Urothelium cell line (cell line): ENCODE measurements at regions not wholly inside any gene's neighbourhood (a gene's known extent, or its start where the extent isn't known, plus 50 kb on each side); places are given as distances from the start of the nearest gene placed in this dataset.
"Not testable (repeated sequence)": the region's sequence is repeated elsewhere in the genome, so short reads cannot be mapped to it uniquely, and the experiment has no call there.

Source experiments
- DNase-seq: peaks from one replicate; pipeline ENCODE4 v3.0.0; 2011; ENCODE audit warnings: low spot score, mixed read lengths
- FAIRE-seq: peaks from 2 replicates; lab custom pipeline; 2011; peaks lifted over from hg19 to GRCh38; lab: Jason Lieb, UNC

DNA sequence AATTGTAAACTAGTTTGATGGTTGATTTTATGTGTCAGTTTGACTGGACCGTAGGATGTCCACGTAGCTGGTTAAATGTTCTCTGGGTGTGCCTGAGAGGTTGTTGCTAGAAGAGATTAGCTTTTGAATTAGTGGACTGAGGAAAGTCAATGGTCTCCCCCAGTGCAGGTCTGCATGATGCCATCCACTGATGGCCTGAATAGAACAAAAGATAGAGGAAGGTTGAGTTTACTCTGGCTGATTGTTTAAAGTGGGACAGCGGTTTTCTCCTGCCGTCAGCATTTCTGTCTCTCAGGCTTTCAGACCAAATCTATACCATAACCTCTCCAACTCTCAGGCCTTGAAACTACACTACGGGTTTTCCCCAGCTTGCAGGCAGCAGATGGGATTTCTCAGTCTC lies 899.2 kb upstream of the WWC1 start:
- DNase-seq: no peak
- no peak for FAIRE-seq

DNA sequence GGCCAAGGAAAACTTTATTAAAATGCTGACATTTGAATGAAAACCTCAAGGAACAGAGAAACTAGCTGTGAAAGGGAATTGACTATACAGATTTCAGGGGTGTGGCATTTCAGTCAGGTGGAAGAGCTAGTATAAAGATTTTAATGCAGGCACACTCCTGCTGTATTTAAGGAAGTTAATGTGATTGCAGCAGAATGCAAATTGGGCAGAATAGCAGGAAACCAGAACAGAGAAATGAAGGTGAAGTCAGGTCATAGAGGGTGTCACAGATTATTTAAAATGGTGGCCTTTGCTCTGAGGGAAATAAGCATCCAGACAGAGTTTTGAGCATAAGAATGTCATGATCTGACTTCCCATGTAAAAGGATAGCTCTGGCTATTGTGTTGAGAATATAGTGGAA lies 898.1 kb upstream of the WWC1 start:
- no peak for FAIRE-seq
- DNase-seq: no peak

DNA sequence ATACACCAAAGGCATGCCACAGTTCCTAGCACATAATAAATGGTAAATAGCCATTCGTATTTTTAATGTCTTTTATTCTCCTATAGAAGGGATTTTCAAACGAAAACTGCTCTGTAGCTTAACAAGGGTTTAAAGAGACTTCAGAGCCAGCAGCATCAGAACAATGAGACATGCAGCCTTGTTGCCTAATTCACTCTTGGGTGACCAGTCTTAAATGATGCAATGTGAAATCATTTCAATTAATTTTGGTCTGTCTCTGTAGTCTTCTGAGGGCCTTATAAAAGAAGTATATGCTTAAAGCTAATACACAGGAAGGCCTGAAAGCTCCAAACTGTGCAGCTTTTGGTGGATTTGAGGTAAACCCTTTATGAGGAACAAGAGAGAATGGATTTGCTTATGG lies 888.8 kb upstream of the WWC1 start:
- DNase-seq: no peak
- FAIRE-seq: no peak

DNA sequence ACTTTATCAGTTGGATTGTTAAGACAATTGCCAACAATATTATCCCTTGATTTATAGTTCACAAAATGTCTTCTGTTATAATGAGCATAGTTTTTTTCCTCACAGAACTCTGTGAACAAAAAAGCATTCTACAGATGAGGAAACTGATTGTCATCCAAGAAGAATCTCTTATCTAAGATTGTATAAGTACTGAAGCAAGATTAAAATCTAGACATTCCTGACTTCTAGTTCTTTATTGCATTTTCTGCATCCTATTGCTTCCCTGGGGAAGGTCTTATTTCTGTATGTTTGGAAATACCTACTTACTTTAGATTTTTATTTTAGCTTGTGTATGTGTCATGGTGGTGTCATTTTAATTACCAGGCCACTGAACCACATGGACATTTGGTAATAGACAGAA lies 884.9 kb upstream of the WWC1 start:
- no peak for FAIRE-seq
- no peak for DNase-seq

DNA sequence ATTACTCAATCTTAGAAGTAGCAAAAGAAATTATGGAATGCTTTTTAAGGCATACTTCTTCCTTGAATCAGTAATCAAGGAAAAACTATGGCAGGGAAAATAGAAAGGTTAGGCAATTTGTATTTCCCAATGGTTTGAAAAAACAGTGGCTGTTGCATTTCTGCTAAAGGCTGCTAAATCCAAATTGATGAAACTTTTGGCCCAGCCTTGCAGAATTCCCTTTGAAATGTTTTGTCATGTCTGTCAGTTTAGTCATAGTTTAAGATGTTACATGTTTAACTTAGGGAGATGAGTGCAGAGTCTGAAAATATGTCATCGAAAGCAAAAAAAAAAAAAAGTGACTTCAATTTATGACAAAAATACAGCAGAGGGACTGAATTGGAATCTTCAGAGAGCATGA lies 878.9 kb upstream of the WWC1 start:
- FAIRE-seq: no peak
- no peak for DNase-seq

DNA sequence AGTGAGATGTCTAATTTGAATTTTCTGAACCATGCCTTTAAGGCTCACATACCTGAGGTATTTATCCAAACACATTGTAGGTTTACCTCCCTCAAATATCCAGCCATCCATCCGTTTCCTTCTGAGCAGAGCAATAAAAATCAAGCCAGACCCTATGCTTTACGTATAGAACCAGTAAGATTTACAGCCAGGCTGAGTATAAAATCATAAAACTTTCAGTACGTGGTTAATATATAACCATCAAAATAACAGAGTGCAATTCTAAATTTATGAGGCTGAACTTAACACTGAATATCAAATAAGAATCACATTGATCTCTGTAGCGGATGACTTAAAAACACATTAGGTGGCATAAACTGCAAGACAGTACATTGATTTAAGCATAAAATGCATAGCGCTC lies 877.9 kb upstream of the WWC1 start:
- FAIRE-seq (no peak), DNase-seq (no peak)

DNA sequence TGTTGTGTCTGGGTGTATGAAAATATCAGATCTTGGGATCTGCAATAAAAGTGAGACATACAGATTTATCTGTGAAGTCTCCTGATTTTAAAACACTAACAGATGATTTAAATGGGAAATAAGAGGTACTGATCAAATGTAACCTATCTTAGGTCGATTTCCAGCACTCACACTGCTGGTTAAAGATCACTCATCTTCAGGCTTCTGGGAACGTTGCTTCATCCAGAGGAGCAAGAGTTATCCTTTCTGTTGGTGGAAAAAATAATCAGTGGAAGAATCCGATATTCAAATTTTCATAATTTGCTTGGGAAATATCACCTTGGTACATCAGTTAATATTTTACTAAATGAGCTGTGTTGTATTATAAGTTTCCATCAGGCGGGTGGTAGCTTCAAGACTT lies 876.8 kb upstream of the WWC1 start:
- DNase-seq: no peak
- no peak for FAIRE-seq

DNA sequence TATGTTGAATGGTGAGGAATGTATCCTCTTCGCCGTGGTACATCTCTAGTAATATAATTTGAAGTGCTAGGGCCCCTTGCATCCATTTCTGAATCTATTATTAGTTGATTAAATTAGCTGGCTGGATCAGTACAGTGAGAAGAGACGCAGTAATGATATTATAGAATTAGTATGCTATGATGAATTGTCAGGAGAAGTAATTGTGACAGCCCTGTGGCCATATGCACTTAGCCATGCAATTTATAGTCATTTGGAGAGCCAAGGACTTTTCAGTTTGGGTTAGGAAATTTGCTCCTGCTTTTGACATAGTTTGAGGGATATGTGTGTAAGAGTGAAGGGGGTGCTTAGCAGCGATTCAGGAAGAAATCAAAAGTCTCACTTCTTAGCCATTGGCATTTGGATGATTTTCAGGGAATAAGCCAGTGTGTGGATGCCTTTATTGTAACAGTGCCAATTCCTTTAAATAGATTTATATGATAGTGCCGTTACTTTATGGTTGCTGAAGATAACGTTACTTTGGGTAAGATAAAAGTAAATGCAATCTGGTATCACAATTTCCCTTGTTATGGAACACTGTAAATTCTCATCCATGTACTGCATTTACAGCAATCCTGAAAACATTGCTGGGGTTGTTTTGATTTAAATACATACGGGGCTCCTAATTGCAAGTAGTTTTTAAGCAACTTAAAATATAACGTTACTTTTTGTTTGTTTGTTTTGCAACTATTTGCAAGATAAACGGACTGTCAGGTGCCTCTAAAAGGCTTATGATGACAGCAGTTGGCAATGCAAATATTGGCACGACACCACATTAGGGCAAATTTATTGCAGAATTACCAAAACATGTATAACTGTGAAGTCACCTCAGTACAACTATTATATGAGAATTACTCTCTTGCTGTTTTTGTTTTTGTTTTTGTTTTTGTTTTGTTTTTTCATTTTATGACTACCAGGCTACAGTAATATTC lies 875.4 kb upstream of the WWC1 start:
- FAIRE-seq (no peak), DNase-seq (no peak)

DNA sequence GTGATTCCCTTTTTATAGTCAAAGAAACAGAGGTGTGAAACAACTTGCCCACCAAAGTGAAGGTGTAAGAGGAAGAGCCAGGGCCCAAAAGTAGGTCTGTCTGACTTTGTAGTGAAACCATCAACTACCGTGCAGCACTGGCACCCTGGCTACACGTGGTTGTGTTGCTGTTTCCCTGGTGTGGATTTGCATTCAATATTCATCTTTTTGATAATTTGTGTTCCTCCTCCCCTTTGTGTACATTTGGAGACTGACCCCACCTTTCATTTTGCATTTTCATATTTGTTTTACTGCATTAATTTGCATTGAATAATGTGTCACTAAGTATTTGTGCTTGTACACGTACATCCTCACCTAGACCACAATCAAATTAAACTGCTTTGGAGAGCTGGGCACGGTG lies 873.8 kb upstream of the WWC1 start:
- FAIRE-seq: no peak
- DNase-seq: no peak

DNA sequence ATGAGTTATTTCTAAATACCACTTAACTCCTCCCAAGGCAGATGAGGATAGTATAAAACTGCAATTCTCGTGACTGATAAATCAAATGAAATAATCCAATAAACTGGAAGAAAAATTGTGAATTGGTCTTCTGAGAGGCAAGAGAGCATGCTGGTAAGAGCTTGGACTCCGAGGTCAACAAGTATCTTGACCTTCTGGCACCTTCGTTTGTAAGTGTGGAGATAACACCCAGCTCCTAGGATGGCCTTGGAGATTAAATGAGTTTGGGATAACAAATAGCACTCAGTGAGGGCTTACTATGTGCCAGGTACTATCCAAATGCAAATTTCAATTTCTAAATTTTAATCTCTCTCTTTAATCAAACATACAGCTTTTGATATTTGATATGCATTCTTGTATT lies 866.3 kb upstream of the WWC1 start:
- FAIRE-seq: no peak
- DNase-seq: no peak

DNA sequence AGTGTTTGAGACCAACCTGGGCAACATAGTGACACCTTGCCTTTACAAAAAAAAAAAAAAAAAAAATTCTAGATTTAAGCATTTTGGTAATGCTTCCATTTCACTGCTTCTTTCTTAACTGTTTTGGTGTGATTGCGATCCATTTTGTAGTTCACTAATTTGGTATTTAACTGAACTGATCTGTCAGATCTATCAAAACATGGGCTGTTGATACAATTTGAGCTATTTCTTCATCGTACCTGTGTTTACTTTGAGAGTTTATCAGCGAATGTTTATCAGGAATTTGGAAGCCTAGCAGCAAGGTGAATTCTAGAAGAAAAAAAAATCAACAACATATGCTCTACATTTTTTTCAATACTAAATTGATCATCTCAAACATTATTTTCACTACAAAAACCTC lies 864.9 kb upstream of the WWC1 start:
- DNase-seq (no peak), FAIRE-seq (no peak)

DNA sequence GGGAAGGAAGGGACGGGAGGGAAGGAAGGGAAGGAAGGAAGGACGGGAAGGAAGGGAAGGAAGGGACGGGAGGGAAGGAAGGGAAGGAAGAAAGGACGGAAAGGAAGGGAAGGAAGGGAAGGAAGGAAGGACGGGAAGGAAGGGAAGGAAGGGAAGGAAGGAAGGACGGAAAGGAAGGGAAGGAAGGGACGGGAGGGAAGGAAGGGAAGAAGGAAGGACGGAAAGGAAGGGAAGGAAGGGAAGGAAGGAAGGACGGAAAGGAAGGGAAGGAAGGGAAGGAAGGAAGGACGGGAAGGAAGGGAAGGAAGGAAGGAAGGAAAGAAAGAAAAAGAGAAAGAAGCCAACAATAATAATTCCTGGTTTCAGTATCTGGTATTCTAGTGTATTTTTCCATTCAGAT lies 863.8 kb upstream of the WWC1 start:
- DNase-seq: not testable (repeated sequence)
- FAIRE-seq: peak; percentile 93

DNA sequence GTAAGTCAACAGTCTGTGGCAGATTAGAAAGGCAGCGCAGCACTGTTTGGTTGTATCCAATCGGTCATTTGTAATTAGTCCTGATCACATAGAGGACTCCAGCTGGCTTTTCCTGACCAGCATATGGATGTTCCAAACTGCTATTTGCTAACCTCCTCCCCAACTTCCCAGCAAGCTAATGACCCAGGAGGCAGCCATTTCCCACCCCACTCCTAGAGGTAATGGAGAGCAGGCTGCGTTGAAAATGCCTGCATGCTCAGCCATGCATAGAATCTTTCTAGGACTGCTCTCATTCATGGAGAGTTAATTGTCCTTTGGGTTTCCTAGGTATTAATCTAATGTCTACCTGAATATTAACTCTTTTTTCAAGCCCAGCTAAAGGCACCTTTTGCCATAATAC lies 850.6 kb upstream of the WWC1 start:
- FAIRE-seq (no peak), DNase-seq (no peak)

DNA sequence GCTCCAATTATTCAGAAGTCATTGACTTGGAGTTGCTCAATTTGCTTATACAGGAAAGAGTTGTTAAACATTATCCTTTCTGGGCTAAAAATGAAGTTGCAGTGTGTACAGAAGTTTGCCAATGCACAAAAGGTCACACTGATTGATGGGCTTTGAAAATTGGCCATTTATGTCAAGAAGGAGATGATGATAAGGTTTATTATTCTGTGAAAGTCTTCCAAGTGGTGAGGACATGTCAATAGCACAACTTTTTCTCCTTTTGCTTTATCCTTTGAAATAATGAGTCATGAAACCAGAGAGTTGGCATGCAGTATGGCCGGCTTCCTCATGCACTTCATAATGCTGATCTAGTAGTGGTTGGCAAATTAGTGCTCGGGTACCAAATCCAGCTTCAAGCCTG lies 848.5 kb upstream of the WWC1 start:
- DNase-seq: peak; percentile 6
- no peak for FAIRE-seq

DNA sequence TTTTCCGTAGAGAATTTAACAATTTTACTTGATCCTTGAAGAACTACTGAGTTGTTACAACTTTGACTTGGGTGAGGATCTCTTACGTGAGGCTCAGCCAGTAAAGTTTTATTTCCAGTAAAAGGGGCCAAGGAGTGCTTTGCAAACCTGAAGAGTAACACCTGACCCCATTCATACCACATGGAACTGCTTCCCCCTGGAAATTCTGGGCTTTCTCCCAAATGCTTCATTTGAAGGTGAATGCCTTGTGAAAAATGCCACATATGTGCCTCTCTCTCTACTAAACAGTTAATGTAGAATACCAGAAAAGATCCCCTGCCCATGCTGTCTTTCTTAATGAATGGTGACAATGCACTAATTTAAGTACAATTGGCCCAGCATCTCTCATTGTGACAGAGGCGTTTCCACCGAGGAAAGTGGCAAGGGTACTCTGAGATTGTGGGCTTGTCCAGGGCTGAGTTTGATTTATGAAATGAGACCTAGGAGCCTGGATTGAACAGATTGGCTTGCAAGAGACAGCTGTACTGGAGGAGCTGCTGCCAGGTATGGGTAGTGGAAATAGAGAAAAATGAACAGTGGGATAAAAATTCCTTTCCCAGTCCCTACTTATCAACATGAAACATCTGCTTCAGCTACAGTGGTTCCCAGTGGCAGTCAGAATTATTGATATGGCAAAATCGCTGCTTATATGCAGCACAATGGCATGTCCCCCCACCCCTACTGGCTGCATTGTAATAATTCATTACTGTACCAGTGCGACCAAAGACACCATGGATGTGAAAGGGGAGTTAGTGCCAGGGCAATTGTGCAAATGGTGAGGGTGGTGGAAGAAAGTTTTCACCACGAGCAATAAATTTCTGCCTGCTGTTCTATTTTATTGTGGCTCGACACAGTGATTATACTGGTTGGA lies 843.7 kb upstream of the WWC1 start:
- no peak for FAIRE-seq
- DNase-seq: no peak

DNA sequence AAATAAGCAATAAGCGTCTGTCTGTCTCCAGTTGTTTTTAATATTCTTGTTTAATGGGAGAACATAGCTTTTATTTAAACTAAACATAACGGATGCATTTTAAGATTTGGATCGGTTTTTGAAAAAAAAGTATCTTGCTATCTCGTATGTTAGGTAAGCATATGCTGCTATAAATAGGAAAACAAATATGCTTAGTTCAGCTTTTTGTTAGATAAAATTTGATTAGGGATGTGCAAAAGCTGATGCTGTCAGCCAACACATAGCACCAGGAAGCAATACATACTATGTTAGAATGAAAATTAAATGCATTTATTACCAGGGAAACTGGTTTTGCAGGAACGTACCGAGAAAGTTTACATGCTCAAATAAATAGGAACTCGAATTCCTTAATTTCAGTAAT lies 843.1 kb upstream of the WWC1 start:
- DNase-seq: no peak
- no peak for FAIRE-seq

DNA sequence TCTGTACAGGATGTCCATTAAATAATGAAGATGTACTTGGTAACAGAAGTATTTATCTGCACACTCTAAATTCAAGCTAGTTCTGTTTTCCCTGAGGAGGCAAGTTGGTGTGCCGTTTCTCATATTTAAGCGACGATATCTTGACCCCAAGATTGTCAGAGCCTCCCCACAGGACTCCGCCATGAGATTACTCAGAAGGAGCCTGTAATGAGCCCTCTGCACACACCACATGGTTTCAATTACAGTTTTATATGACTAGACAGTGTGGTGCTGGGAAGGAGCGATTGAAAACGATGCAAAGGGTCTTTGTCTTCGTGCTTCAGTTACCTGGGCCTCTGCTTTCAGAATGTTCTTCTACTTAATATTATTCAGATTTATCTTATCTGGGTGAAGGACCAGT lies 840.4 kb upstream of the WWC1 start:
- FAIRE-seq (no peak), DNase-seq (no peak)

DNA sequence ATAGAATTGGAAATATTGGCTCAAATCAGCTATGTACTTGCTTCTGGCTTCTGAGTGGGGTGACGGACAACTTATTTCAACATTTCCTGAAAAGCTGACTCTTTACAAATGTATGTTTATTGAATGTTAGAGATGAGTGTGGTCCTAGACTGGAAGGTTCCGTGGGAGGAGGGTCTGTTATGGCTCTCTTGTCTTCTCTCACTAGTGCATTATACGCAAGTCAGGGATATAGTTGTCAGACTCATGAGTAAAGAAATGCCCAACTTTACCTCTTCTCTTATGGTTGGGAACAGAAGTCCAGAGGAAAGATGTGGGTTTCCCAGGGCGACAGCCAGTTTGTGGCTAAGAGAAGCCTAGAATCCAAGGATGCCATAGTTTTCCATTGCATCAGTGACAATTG lies 839.3 kb upstream of the WWC1 start:
- FAIRE-seq: no peak
- DNase-seq: no peak

DNA sequence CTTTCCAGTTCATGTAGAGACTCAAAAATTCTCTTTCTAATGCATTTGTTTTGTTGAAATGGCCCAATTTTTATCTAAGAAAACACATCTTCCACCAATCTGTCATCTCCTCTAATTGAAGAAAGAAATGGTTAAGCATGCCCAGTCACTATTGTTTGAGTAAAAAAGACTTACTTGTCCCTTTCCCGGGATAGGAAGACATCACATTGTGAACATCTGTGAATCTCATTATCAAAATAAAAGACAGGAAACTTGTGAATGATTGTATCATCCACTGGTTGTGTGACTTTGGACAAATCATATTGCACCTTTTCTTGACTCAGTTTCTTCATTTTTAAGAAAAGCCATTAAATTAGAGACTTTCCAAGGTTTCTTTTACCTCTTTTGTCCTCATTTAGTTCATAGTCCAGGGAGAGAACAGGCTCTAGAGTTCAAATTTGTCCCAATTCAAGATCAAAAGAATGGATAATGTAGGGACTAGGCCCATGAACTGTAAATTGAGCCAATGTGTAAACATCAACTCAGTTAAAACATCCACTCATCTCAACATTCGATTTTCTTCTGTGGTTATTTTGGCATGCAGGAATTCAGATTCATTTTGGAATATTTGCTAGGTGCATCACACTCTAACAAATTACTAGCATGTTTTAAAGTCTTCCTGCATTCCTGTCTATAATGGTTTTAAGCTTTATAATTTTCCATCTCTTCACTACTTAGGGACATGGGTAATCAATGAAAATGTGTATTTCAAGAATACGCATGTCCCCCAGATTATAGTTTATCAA lies 838.0 kb upstream of the WWC1 start:
- FAIRE-seq: no peak

DNA sequence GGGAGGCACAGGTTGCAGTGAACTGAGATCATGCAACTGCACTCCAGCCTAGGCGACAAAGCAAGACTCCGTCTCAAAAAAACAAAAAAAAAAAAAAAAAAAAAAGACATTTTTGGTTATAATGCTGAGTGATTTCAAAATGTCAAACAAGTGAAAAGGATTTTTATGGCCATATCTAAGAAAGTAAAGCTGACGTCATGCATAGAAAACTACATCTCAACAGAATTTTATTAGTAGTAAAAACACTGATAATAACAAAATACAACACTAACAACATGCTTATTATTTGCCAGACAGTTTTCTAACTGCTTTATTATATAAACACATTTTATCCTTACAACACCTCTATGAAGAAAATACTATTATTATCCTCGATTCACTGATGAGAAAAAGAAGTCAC lies 833.0 kb upstream of the WWC1 start:
- FAIRE-seq (no peak), DNase-seq (no peak)

More for the DNA sequence above, 838.0 kb upstream of the WWC1 start:
- DNase-seq: no peak

DNA sequence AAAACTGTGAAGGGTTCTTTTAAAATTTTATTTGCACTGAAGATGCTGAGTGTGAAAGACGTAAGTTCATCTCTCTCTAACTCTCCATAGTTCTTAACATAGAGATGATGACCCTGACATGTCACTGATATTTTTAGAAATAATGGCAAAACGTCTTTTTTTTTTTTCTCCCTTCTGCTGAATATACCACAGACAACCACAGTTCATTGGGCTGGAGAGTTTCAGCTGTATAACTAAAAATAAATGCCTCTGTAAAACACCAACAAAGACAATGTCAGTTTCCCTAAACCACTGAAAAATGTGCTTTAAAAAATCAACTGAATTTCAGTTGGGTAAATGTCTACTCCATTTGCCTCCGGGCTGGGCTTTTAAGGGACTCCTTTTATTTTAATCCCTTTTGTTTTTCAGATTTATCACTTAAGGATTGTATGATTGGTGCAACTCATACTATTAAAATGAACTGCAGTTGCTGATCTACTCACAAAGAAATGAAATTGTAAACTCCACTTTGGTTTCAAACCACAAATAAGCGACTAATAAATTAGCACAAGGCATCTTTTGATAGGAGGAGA lies 830.9 kb upstream of the WWC1 start:
- DNase-seq (no peak), FAIRE-seq (no peak)
